Caco-2 (cell line): ENCODE measurements at regions not wholly inside any gene's neighbourhood (a gene's known extent, or its start where the extent isn't known, plus 50 kb on each side); places are given as distances from the start of the nearest gene placed in this dataset.

Experiments
- BruUV-seq: library from RNA; stranded (reverse); fragments of 400-500 nt; replicated peaks from 2 replicates; lab custom pipeline; 2021; lab: Mats Ljungman, UMichigan
- CTCF ChIA-PET: fragments of 300-600 bp; sonication (Branson Sonifier 250); formaldehyde crosslinking; loops from one replicate; lab custom pipeline; 2022; ENCODE audit warnings: antibody characterized with exemption; lab: Charles Lee
- POLR2A ChIA-PET: fragments of 300-600 bp; sonication (Branson Sonifier 250); formaldehyde crosslinking; loops from one replicate; lab custom pipeline; 2022; ENCODE audit warnings: antibody characterized with exemption; lab: Charles Lee
- DNase-seq, 2 experiments: peaks; one replicate each; pipeline versions ENCODE4 v3.0.0 to v3.0.0-alpha.2; 2020 to 2022
- H3K27me3 ChIP-seq: replicated peaks from 2 replicates; pipeline ENCODE4 v1.6.0; 2011; ENCODE audit warnings: low read length; ENCODE audit not compliant: control insufficient read depth, insufficient read depth
- H3K36me3 ChIP-seq: 2 replicates; pipeline ENCODE4 v1.5.1; 2011; ENCODE audit warnings: low read length; ENCODE audit not compliant: control insufficient read depth, insufficient read depth
- H3K4me1 ChIP-seq: fragments of 250-450 bp; sonication (Bioruptor Pico); 2 replicates; pipeline ENCODE4 v1.5.1; 2020; ENCODE audit warnings: mild to moderate bottlenecking
- H3K4me3 ChIP-seq: 2 replicates; pipeline ENCODE4 v1.5.1; 2011; ENCODE audit warnings: low read depth, mild to moderate bottlenecking, control low read depth, low read length
- H3K9me3 ChIP-seq: fragments of 250-450 bp; sonication (Bioruptor Pico); 2 replicates; pipeline ENCODE4 v1.5.1; 2020; ENCODE audit warnings: mild to moderate bottlenecking, moderate library complexity
- H3K27ac Mint-ChIP-seq: one replicate; pipeline ENCODE4 v1.8.0; 2022; ENCODE audit warnings: mixed read lengths; ENCODE audit not compliant: unreplicated experiment
- H3K27me3 Mint-ChIP-seq: one replicate; pipeline ENCODE4 v1.8.0; 2022; ENCODE audit warnings: mixed read lengths; ENCODE audit not compliant: insufficient read depth, unreplicated experiment
- H3K36me3 Mint-ChIP-seq: one replicate; pipeline ENCODE4 v1.8.0; 2022; ENCODE audit warnings: mild to moderate bottlenecking, mixed read lengths; ENCODE audit not compliant: insufficient read depth, unreplicated experiment
- H3K4me1 Mint-ChIP-seq: one replicate; pipeline ENCODE4 v1.8.0; 2022; ENCODE audit warnings: low read depth, mixed read lengths; ENCODE audit not compliant: unreplicated experiment
- H3K4me3 Mint-ChIP-seq: one replicate; pipeline ENCODE4 v1.8.0; 2022; ENCODE audit warnings: mild to moderate bottlenecking, moderate library complexity, mixed read lengths; ENCODE audit not compliant: unreplicated experiment
- H3K9me3 Mint-ChIP-seq: one replicate; pipeline ENCODE4 v1.8.0; 2022; ENCODE audit warnings: mixed read lengths; ENCODE audit not compliant: unreplicated experiment
- CTCF ChIP-seq, 2 experiments: fragments of 200-600 bp in 1 of 2; IDR thresholded peaks; 1 replicate in 1 of 2; 2 replicates in 1 of 2; pipeline versions ENCODE4 v1.5.1 to v1.8.0; 2011 to 2022; ENCODE audit warnings: antibody characterized with exemption in 1 of 2, control low read depth in 1 of 2, inconsistent platforms in 1 of 2, low read depth in 1 of 2, low read length in 1 of 2, mild to moderate bottlenecking in 1 of 2, moderate library complexity in 1 of 2; ENCODE audit not compliant: insufficient read depth in 1 of 2, severe bottlenecking in 1 of 2, unreplicated experiment in 1 of 2
- intact Hi-C: fragments of 100-400 bp; cut with micrococcal nuclease; formaldehyde crosslinking; loops from one replicate; pipeline ENCODE4 v1.10.0; 2022; ENCODE audit not compliant: unreplicated experiment

GRCh38 chr20:16158090-16158975, 414.9 kb downstream of the KIF16B start:
- CTCF ChIA-PET, result no interaction called here
- peaks cover 11% of the 10 kb centered on the region for H3K9me3 Mint-ChIP-seq
- no TSS peak for BruUV-seq

GRCh38 chr20:16147916-16148315, 425.3 kb downstream of the KIF16B start:
- ChIA-PET CTCF (no interaction called here), POLR2A (no interaction called here)
- Mint-ChIP-seq H3K4me3 (no peak overlapping the region), H3K36me3 (no peaks in the 10 kb centered on the region), H3K4me1 (no peaks in the 10 kb centered on the region), H3K27ac (no peak overlapping the region), H3K27me3 (peaks cover 12% of the 10 kb centered on the region), H3K9me3 (peaks cover 8% of the 10 kb centered on the region)
- Histone ChIP-seq H3K4me1 (no peaks in the 10 kb centered on the region; the same call in 1 of the 2 replicates), H3K9me3 (no peaks in the 10 kb centered on the region), H3K36me3 (no peaks in the 10 kb centered on the region), H3K4me3 (no peak overlapping the region), H3K27me3 (no peaks in the 10 kb centered on the region)
- no peak for DNase-seq
- no TSS peak for BruUV-seq
- intact Hi-C loops, result no loop called here
- no peak for TF ChIP-seq CTCF (IDR thresholded peaks at IDR 0.05; ENCODE audit: insufficient read depth in 1 of 2, low read depth in 1 of 2, low read length in 1 of 2, severe bottlenecking in 1 of 2, unreplicated experiment in 1 of 2)

More at GRCh38 chr20:16158090-16158975, 414.9 kb downstream of the KIF16B start:
- Histone ChIP-seq H3K27me3 (no peaks in the 10 kb centered on the region), H3K4me1 (no peaks in the 10 kb centered on the region), H3K9me3 (peaks cover 2% of the 10 kb centered on the region; the same call in 1 of the 2 replicates), H3K36me3 (no peaks in the 10 kb centered on the region), H3K4me3 (no peak overlapping the region)
- Mint-ChIP-seq H3K27me3 (no peaks in the 10 kb centered on the region), H3K4me3 (no peak overlapping the region), H3K27ac (no peak overlapping the region), H3K36me3 (no peaks in the 10 kb centered on the region), H3K4me1 (peaks cover 6% of the 10 kb centered on the region)
- intact Hi-C loops, result no loop called here
- no peak for TF ChIP-seq CTCF (IDR thresholded peaks at IDR 0.05; ENCODE audit: insufficient read depth in 1 of 2, low read depth in 1 of 2, low read length in 1 of 2, severe bottlenecking in 1 of 2, unreplicated experiment in 1 of 2)
- DNase-seq, result no peak
- POLR2A ChIA-PET, result no interaction called here

- no TSS peak for BruUV-seq
- Histone ChIP-seq H3K4me1 (no peaks in the 10 kb centered on the region; the same call in 1 of the 2 replicates), H3K27me3 (no peaks in the 10 kb centered on the region), H3K9me3 (no peaks in the 10 kb centered on the region), H3K36me3 (no peaks in the 10 kb centered on the region), H3K4me3 (no peak overlapping the region)
- no peak for DNase-seq
- intact Hi-C loops, result no loop called here
- peaks cover 9% of the 10 kb centered on the region for H3K27me3 Mint-ChIP-seq
- no peaks in the 10 kb centered on the region for H3K4me1 Mint-ChIP-seq
- TF ChIP-seq CTCF (IDR thresholded peaks at IDR 0.05; ENCODE audit: insufficient read depth in 1 of 2, low read depth in 1 of 2, low read length in 1 of 2, severe bottlenecking in 1 of 2, unreplicated experiment in 1 of 2), result no peak
- no peaks in the 10 kb centered on the region for H3K36me3 Mint-ChIP-seq
- no peak overlapping the region for H3K4me3 Mint-ChIP-seq
- ChIA-PET CTCF (no interaction called here), POLR2A (no interaction called here)
- H3K9me3 Mint-ChIP-seq, result peaks cover 1% of the 10 kb centered on the region
- no peak overlapping the region for H3K27ac Mint-ChIP-seq
These were observed 426.0 kb downstream of the KIF16B start for GRCh38 chr20:16147216-16147615.
